ENCODE measurements at regions not wholly inside any gene's neighbourhood (a gene's known extent, or its start where the extent isn't known, plus 50 kb on each side); places are given as distances from the start of the nearest gene placed in this dataset.

GRCh38 chr18:56461151-56461550 is 177.2 kb downstream of the TXNL1 start:
- Histone ChIP-seq H3K4me1 (ENCODE audit: control insufficient read depth, low read depth, low read length) (no peaks in the 10 kb centered on the region), H3K36me3 (ENCODE audit: control insufficient read depth, low read depth, low read length) (no peaks in the 10 kb centered on the region), H3K27me3 (ENCODE audit: control insufficient read depth, insufficient read depth, low read length) (no peaks in the 10 kb centered on the region), H3K27ac (ENCODE audit: low read length) (no peak overlapping the region), H3K9ac (ENCODE audit: low read length) (no peak overlapping the region), H3K4me3 (ENCODE audit: low read length) (no peak overlapping the region), H3K9me3 (ENCODE audit: control insufficient read depth, low read depth, low read length) (peaks cover 16% of the 10 kb centered on the region)

- no peaks in the 10 kb centered on the region for H3K4me1 ChIP-seq (ENCODE audit: control insufficient read depth, low read depth, low read length)
- H3K27me3 ChIP-seq (ENCODE audit: control insufficient read depth, insufficient read depth, low read length): no peaks in the 10 kb centered on the region
- no peaks in the 10 kb centered on the region for H3K36me3 ChIP-seq (ENCODE audit: control insufficient read depth, low read depth, low read length)
- no peak overlapping the region for H3K27ac ChIP-seq (ENCODE audit: low read length)
- H3K9ac ChIP-seq (ENCODE audit: low read length): no peak overlapping the region
- H3K9me3 ChIP-seq (ENCODE audit: control insufficient read depth, low read depth, low read length): peaks cover 13% of the 10 kb centered on the region
- no peak overlapping the region for H3K4me3 ChIP-seq (ENCODE audit: low read length)
Observed at GRCh38 chr18:56460581-56460980, 177.8 kb downstream of the TXNL1 start.

- Histone ChIP-seq H3K9ac (ENCODE audit: low read length) (no peak overlapping the region), H3K4me1 (ENCODE audit: control insufficient read depth, low read depth, low read length) (peaks cover 5% of the 10 kb centered on the region), H3K4me3 (ENCODE audit: low read length) (no peak overlapping the region), H3K27ac (ENCODE audit: low read length) (no peak overlapping the region), H3K36me3 (ENCODE audit: control insufficient read depth, low read depth, low read length) (no peaks in the 10 kb centered on the region), H3K9me3 (ENCODE audit: control insufficient read depth, low read depth, low read length) (peaks cover under 1% of the 10 kb centered on the region), H3K27me3 (ENCODE audit: control insufficient read depth, insufficient read depth, low read length) (no peaks in the 10 kb centered on the region)
Observed at GRCh38 chr18:56458770-56459712, 179.4 kb downstream of the TXNL1 start.

- no peak overlapping the region for H3K9ac ChIP-seq (ENCODE audit: low read length)
- no peak overlapping the region for H3K4me3 ChIP-seq (ENCODE audit: low read length)
- no peak overlapping the region for H3K27ac ChIP-seq (ENCODE audit: low read length)
- peaks cover 16% of the 10 kb centered on the region for H3K4me1 ChIP-seq (ENCODE audit: control insufficient read depth, low read depth, low read length)
- no peaks in the 10 kb centered on the region for H3K27me3 ChIP-seq (ENCODE audit: control insufficient read depth, insufficient read depth, low read length)
- H3K9me3 ChIP-seq (ENCODE audit: control insufficient read depth, low read depth, low read length): no peaks in the 10 kb centered on the region
- no peaks in the 10 kb centered on the region for H3K36me3 ChIP-seq (ENCODE audit: control insufficient read depth, low read depth, low read length)
Observed at GRCh38 chr18:56455874-56456273, 182.5 kb downstream of the TXNL1 start.

GRCh38 chr18:56455141-56455540 is 183.3 kb downstream of the TXNL1 start:
- no peaks in the 10 kb centered on the region for H3K27me3 ChIP-seq (ENCODE audit: control insufficient read depth, insufficient read depth, low read length)
- no peaks in the 10 kb centered on the region for H3K9me3 ChIP-seq (ENCODE audit: control insufficient read depth, low read depth, low read length)
- H3K9ac ChIP-seq (ENCODE audit: low read length): no peak overlapping the region
- H3K4me3 ChIP-seq (ENCODE audit: low read length): no peak overlapping the region
- peaks cover 16% of the 10 kb centered on the region for H3K4me1 ChIP-seq (ENCODE audit: control insufficient read depth, low read depth, low read length)
- no peaks in the 10 kb centered on the region for H3K36me3 ChIP-seq (ENCODE audit: control insufficient read depth, low read depth, low read length)
- H3K27ac ChIP-seq (ENCODE audit: low read length): no peak overlapping the region

- H3K4me3 ChIP-seq (ENCODE audit: low read length): no peak overlapping the region
- no peaks in the 10 kb centered on the region for H3K9me3 ChIP-seq (ENCODE audit: control insufficient read depth, low read depth, low read length)
- H3K4me1 ChIP-seq (ENCODE audit: control insufficient read depth, low read depth, low read length): peaks cover 16% of the 10 kb centered on the region
Observed at GRCh38 chr18:56453631-56454030, 184.8 kb downstream of the TXNL1 start.

GRCh38 chr18:56451188-56451587 is 187.2 kb downstream of the TXNL1 start:
- H3K9me3 ChIP-seq (ENCODE audit: control insufficient read depth, low read depth, low read length): no peaks in the 10 kb centered on the region
- no peak overlapping the region for H3K27ac ChIP-seq (ENCODE audit: low read length)
- H3K4me3 ChIP-seq (ENCODE audit: low read length): no peak overlapping the region
- peaks cover 16% of the 10 kb centered on the region for H3K4me1 ChIP-seq (ENCODE audit: control insufficient read depth, low read depth, low read length)
- H3K27me3 ChIP-seq (ENCODE audit: control insufficient read depth, insufficient read depth, low read length): no peaks in the 10 kb centered on the region
- no peak overlapping the region for H3K9ac ChIP-seq (ENCODE audit: low read length)
- no peaks in the 10 kb centered on the region for H3K36me3 ChIP-seq (ENCODE audit: control insufficient read depth, low read depth, low read length)

More at GRCh38 chr18:56453631-56454030, 184.8 kb downstream of the TXNL1 start:
- H3K27me3 ChIP-seq (ENCODE audit: control insufficient read depth, insufficient read depth, low read length): no peaks in the 10 kb centered on the region
- no peak overlapping the region for H3K27ac ChIP-seq (ENCODE audit: low read length)
- H3K36me3 ChIP-seq (ENCODE audit: control insufficient read depth, low read depth, low read length): no peaks in the 10 kb centered on the region
- H3K9ac ChIP-seq (ENCODE audit: low read length): no peak overlapping the region

GRCh38 chr18:56448751-56449150 is 189.6 kb downstream of the TXNL1 start:
- Histone ChIP-seq H3K27me3 (ENCODE audit: control insufficient read depth, insufficient read depth, low read length) (no peaks in the 10 kb centered on the region), H3K9me3 (ENCODE audit: control insufficient read depth, low read depth, low read length) (no peaks in the 10 kb centered on the region), H3K36me3 (ENCODE audit: control insufficient read depth, low read depth, low read length) (no peaks in the 10 kb centered on the region), H3K4me1 (ENCODE audit: control insufficient read depth, low read depth, low read length) (peaks cover 8% of the 10 kb centered on the region), H3K4me3 (ENCODE audit: low read length) (no peak overlapping the region), H3K27ac (ENCODE audit: low read length) (no peak overlapping the region), H3K9ac (ENCODE audit: low read length) (no peak overlapping the region)

GRCh38 chr18:56445422-56445821 is 193.0 kb downstream of the TXNL1 start:
- no peak overlapping the region for H3K4me3 ChIP-seq (ENCODE audit: low read length)
- no peaks in the 10 kb centered on the region for H3K9me3 ChIP-seq (ENCODE audit: control insufficient read depth, low read depth, low read length)
- no peaks in the 10 kb centered on the region for H3K27me3 ChIP-seq (ENCODE audit: control insufficient read depth, insufficient read depth, low read length)
- H3K4me1 ChIP-seq (ENCODE audit: control insufficient read depth, low read depth, low read length): no peaks in the 10 kb centered on the region
- no peaks in the 10 kb centered on the region for H3K36me3 ChIP-seq (ENCODE audit: control insufficient read depth, low read depth, low read length)
- no peak overlapping the region for H3K9ac ChIP-seq (ENCODE audit: low read length)
- no peak overlapping the region for H3K27ac ChIP-seq (ENCODE audit: low read length)

GRCh38 chr18:56444201-56444600 is 194.2 kb downstream of the TXNL1 start:
- no peaks in the 10 kb centered on the region for H3K27me3 ChIP-seq (ENCODE audit: control insufficient read depth, insufficient read depth, low read length)
- no peaks in the 10 kb centered on the region for H3K4me1 ChIP-seq (ENCODE audit: control insufficient read depth, low read depth, low read length)
- no peak overlapping the region for H3K9ac ChIP-seq (ENCODE audit: low read length)
- H3K9me3 ChIP-seq (ENCODE audit: control insufficient read depth, low read depth, low read length): no peaks in the 10 kb centered on the region
- no peaks in the 10 kb centered on the region for H3K36me3 ChIP-seq (ENCODE audit: control insufficient read depth, low read depth, low read length)
- no peak overlapping the region for H3K4me3 ChIP-seq (ENCODE audit: low read length)
- H3K27ac ChIP-seq (ENCODE audit: low read length): no peak overlapping the region

- H3K27ac ChIP-seq (ENCODE audit: low read length): no peak overlapping the region
- no peak overlapping the region for H3K4me3 ChIP-seq (ENCODE audit: low read length)
- H3K4me1 ChIP-seq (ENCODE audit: control insufficient read depth, low read depth, low read length): no peaks in the 10 kb centered on the region
- no peaks in the 10 kb centered on the region for H3K9me3 ChIP-seq (ENCODE audit: control insufficient read depth, low read depth, low read length)
- H3K36me3 ChIP-seq (ENCODE audit: control insufficient read depth, low read depth, low read length): no peaks in the 10 kb centered on the region
- no peaks in the 10 kb centered on the region for H3K27me3 ChIP-seq (ENCODE audit: control insufficient read depth, insufficient read depth, low read length)
- H3K9ac ChIP-seq (ENCODE audit: low read length): no peak overlapping the region
Observed at GRCh38 chr18:56443166-56443907, 195.1 kb downstream of the TXNL1 start.
